ENCODE measurements at regions not wholly inside any gene's neighbourhood (a gene's known extent, or its start where the extent isn't known, plus 50 kb on each side); places are given as distances from the start of the nearest gene placed in this dataset.

- FAIRE-seq (no peak), DNase-seq (no peak)
- Histone ChIP-seq H3K9ac (ENCODE audit: low read length in 3 of 3) (no peak overlapping the region), H3K4me1 (ENCODE audit: control insufficient read depth in 2 of 3, insufficient read depth in 2 of 3, low read depth in 1 of 3, low read length in 3 of 3) (no peaks in the 10 kb centered on the region), H3K4me3 (ENCODE audit: low read length in 3 of 3) (no peak overlapping the region), H3K27me3 (ENCODE audit: control insufficient read depth, insufficient read depth, low read length) (no peaks in the 10 kb centered on the region), H3K27ac (ENCODE audit: low read depth in 2 of 2, low read length in 2 of 2) (no peak overlapping the region), H3K36me3 (ENCODE audit: control insufficient read depth in 2 of 3, insufficient read depth in 3 of 3, low read length in 3 of 3) (no peaks in the 10 kb centered on the region), H3K9me3 (ENCODE audit: control insufficient read depth in 2 of 3, insufficient read depth in 1 of 3, low read length in 3 of 3) (no peaks in the 10 kb centered on the region)
- no peak for TF ChIP-seq CTCF (IDR thresholded peaks at IDR 0.05; ENCODE audit: borderline replicate concordance, extremely low read depth, insufficient read depth)
- intact Hi-C loops (cut with DNase I) = no loop called here
These were observed 560.4 kb downstream of the IPMK start for GRCh38 chr10:57707300-57707658.

GRCh38 chr10:57706576-57707299, 561.0 kb downstream of the IPMK start:
- no peak for TF ChIP-seq CTCF (IDR thresholded peaks at IDR 0.05; ENCODE audit: borderline replicate concordance, extremely low read depth, insufficient read depth)
- intact Hi-C loops (cut with DNase I) = no loop called here

DNA sequence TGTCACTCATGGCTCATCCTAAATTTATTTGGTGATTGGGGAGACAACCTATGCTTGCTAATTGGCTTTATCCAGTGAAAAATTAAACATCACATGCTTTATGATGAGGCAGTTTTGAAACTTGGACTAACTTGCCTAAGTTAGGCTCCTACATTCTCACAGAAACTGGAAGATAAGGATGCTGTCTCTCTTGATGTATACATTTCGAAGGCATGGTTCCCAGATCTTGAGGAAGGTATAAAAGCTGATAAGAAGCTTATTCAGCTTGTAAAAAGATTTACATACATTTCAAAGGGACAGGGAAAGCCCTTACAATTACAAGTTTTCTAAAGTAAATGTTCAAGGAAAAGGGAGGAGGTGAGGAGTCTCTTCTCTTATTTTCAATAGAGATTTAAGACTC, 561.7 kb downstream of the IPMK start:
- H3K36me3 ChIP-seq (ENCODE audit: control insufficient read depth in 2 of 3, insufficient read depth in 3 of 3, low read length in 3 of 3) = no peaks in the 10 kb centered on the region
- intact Hi-C loops (cut with DNase I) = no loop called here
- no peak overlapping the region for H3K27ac ChIP-seq (ENCODE audit: low read depth in 2 of 2, low read length in 2 of 2)
- H3K4me3 ChIP-seq (ENCODE audit: low read length in 3 of 3) = no peak overlapping the region
- TF ChIP-seq CTCF (IDR thresholded peaks at IDR 0.05; ENCODE audit: borderline replicate concordance, extremely low read depth, insufficient read depth) = no peak
- no peaks in the 10 kb centered on the region for H3K27me3 ChIP-seq (ENCODE audit: control insufficient read depth, insufficient read depth, low read length)
- no peak overlapping the region for H3K9ac ChIP-seq (ENCODE audit: low read length in 3 of 3)
- FAIRE-seq = no peak
- DNase-seq = no peak
- no peaks in the 10 kb centered on the region for H3K9me3 ChIP-seq (ENCODE audit: control insufficient read depth in 2 of 3, insufficient read depth in 1 of 3, low read length in 3 of 3)
- H3K4me1 ChIP-seq (ENCODE audit: control insufficient read depth in 2 of 3, insufficient read depth in 2 of 3, low read depth in 1 of 3, low read length in 3 of 3) = no peaks in the 10 kb centered on the region

More at GRCh38 chr10:57706576-57707299, 561.0 kb downstream of the IPMK start:
- H3K9ac ChIP-seq (ENCODE audit: low read length in 3 of 3) = no peak overlapping the region
- no peak overlapping the region for H3K4me3 ChIP-seq (ENCODE audit: low read length in 3 of 3)
- no peaks in the 10 kb centered on the region for H3K27me3 ChIP-seq (ENCODE audit: control insufficient read depth, insufficient read depth, low read length)
- no peaks in the 10 kb centered on the region for H3K9me3 ChIP-seq (ENCODE audit: control insufficient read depth in 2 of 3, insufficient read depth in 1 of 3, low read length in 3 of 3)
- H3K36me3 ChIP-seq (ENCODE audit: control insufficient read depth in 2 of 3, insufficient read depth in 3 of 3, low read length in 3 of 3) = no peaks in the 10 kb centered on the region
- FAIRE-seq (no peak), DNase-seq (no peak)
- H3K27ac ChIP-seq (ENCODE audit: low read depth in 2 of 2, low read length in 2 of 2) = no peak overlapping the region
- no peaks in the 10 kb centered on the region for H3K4me1 ChIP-seq (ENCODE audit: control insufficient read depth in 2 of 3, insufficient read depth in 2 of 3, low read depth in 1 of 3, low read length in 3 of 3)

- H3K9me3 ChIP-seq (ENCODE audit: control insufficient read depth in 2 of 3, insufficient read depth in 1 of 3, low read length in 3 of 3) = no peaks in the 10 kb centered on the region
- no peaks in the 10 kb centered on the region for H3K27me3 ChIP-seq (ENCODE audit: control insufficient read depth, insufficient read depth, low read length)
- intact Hi-C loops (cut with DNase I) = no loop called here
- no peak for TF ChIP-seq CTCF (IDR thresholded peaks at IDR 0.05; ENCODE audit: borderline replicate concordance, extremely low read depth, insufficient read depth)
- H3K4me3 ChIP-seq (ENCODE audit: low read length in 3 of 3) = no peak overlapping the region
- FAIRE-seq (no peak), DNase-seq (peak in 2 of 5 donors; percentile 17 to 22)
- no peaks in the 10 kb centered on the region for H3K36me3 ChIP-seq (ENCODE audit: control insufficient read depth in 2 of 3, insufficient read depth in 3 of 3, low read length in 3 of 3)
- no peak overlapping the region for H3K9ac ChIP-seq (ENCODE audit: low read length in 3 of 3)
- no peaks in the 10 kb centered on the region for H3K4me1 ChIP-seq (ENCODE audit: control insufficient read depth in 2 of 3, insufficient read depth in 2 of 3, low read depth in 1 of 3, low read length in 3 of 3)
- no peak overlapping the region for H3K27ac ChIP-seq (ENCODE audit: low read depth in 2 of 2, low read length in 2 of 2)
These were observed 567.8 kb downstream of the IPMK start for GRCh38 chr10:57699944-57700343.

Data from kidney (tissue), 13 donors.